ENCODE measurements at regions not wholly inside any gene's neighbourhood (a gene's known extent, or its start where the extent isn't known, plus 50 kb on each side); places are given as distances from the start of the nearest gene placed in this dataset.

GRCh38 chr1:214209260-214209808 is 71.6 kb upstream of the SMYD2 start:
- TF ChIP-seq CTCF (IDR thresholded peaks at IDR 0.05) (no peak), POLR2A (IDR thresholded peaks at IDR 0.05) (no peak)

Data from body of pancreas (tissue), 4 donors.